H1 (cell line): ENCODE measurements at regions not wholly inside any gene's neighbourhood (a gene's known extent, or its start where the extent isn't known, plus 50 kb on each side); places are given as distances from the start of the nearest gene placed in this dataset.

ENCODE experiments used
- BACH1 ChIP-seq: IDR thresholded peaks from 2 replicates; pipeline ENCODE4 v1.6.1; 2012; ENCODE audit warnings: low read length, improper control_type of control experiment
- BCL11A ChIP-seq, 2 experiments: IDR thresholded peaks; one replicate each; pipeline ENCODE4 v1.6.1; 2011; ENCODE audit warnings: low read depth in 2 of 2, low read length in 2 of 2, mild to moderate bottlenecking in 2 of 2
- CHD7 ChIP-seq: fragments of 300-600 bp; sonication (generic); IDR thresholded peaks from 2 replicates; pipeline ENCODE4 v1.7.1; 2012; ENCODE audit warnings: low read length, moderate library complexity, mild to moderate bottlenecking, inconsistent platforms; ENCODE audit not compliant: insufficient replicate concordance
- EZH2 ChIP-seq: fragments of 200-600 bp; sonication (generic); IDR thresholded peaks from 2 replicates; pipeline ENCODE4 v1.7.1; 2012; ENCODE audit warnings: low read depth, mild to moderate bottlenecking, moderate library complexity, low read length, inconsistent platforms; ENCODE audit not compliant: severe bottlenecking
- KDM5A ChIP-seq: fragments of 200-600 bp; IDR thresholded peaks from 2 replicates; pipeline ENCODE4 v1.7.1; 2012; ENCODE audit warnings: mild to moderate bottlenecking, low read length, inconsistent platforms, mixed read lengths
- PHF8 ChIP-seq: fragments of 200-600 bp; sonication (generic); conservative IDR thresholded peaks from 2 replicates; pipeline ENCODE4 v1.7.1; 2012; ENCODE audit warnings: low read depth, mild to moderate bottlenecking, inconsistent platforms, low read length, moderate library complexity
- RAD21 ChIP-seq, 2 experiments: IDR thresholded peaks in 1 of 2; conservative IDR thresholded peaks in 1 of 2; 2 replicates each; pipeline ENCODE4 v1.6.1; 2011; ENCODE audit warnings: low read depth in 2 of 2, low read length in 2 of 2, improper control_type of control experiment in 1 of 2, inconsistent platforms in 1 of 2, mild to moderate bottlenecking in 1 of 2, moderate library complexity in 1 of 2
- RBBP5 ChIP-seq: IDR thresholded peaks from 2 replicates; pipeline ENCODE4 v1.7.1; 2012; ENCODE audit warnings: low read depth, mild to moderate bottlenecking, inconsistent platforms, low read length, moderate library complexity, borderline replicate concordance
- RNF2 ChIP-seq: fragments of 200-900, 300-1000 bp; sonication (generic); IDR thresholded peaks from 2 replicates; pipeline ENCODE4 v1.7.1; 2016; ENCODE audit warnings: borderline replicate concordance, low read depth, mild to moderate bottlenecking, antibody characterized with exemption, low read length; ENCODE audit not compliant: poor library complexity, severe bottlenecking; ENCODE audit errors: missing control alignments
- SIRT6 ChIP-seq: IDR thresholded peaks from one replicate; pipeline ENCODE4 v1.7.1; 2012; ENCODE audit warnings: low read length, inconsistent platforms
- SP2 ChIP-seq: IDR thresholded peaks from 2 replicates; pipeline ENCODE4 v1.6.1; 2012; ENCODE audit warnings: mild to moderate bottlenecking, low read length, inconsistent platforms
- TCF12 ChIP-seq: IDR thresholded peaks from 2 replicates; pipeline ENCODE4 v1.6.1; 2011; ENCODE audit warnings: low read depth, mild to moderate bottlenecking, low read length

DNA sequence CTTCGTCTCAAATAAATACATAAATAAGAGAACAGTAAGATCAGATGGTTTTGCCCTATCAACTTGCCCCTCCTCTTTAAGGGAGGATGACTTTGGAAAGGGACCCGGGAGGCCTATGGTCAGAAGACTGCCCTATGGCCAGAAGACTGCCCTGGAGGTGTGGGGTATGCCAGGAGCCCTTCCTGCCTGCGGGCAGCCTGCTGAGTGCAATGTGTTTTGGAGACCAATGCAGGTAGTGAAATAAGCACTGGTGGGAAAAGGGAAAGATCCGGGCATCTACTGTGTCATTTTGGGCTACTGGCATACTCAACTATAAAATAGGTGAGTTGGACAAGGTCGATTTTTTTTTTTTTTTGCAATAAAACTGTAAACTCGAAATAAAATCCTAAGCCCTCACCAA, 129.8 kb upstream of the SLC34A2 start (continued):
- TF ChIP-seq CHD7 (no peak), BACH1 (no peak), RAD21 (IDR thresholded peaks at IDR 0.05 in 1 of 2, conservative IDR thresholded peaks at IDR 0.05 in 1 of 2; ENCODE audit: low read depth in 2 of 2, low read length in 2 of 2) (no peak), SIRT6 (no peak), TCF12 (no peak), RNF2 (no peak), BCL11A (IDR thresholded peaks at IDR 0.05; ENCODE audit: low read depth in 2 of 2, low read length in 2 of 2) (no peak), KDM5A (no peak), RBBP5 (no peak), PHF8 (no peak), SP2 (no peak), EZH2 (no peak)
